ENCODE measurements at regions not wholly inside any gene's neighbourhood (a gene's known extent, or its start where the extent isn't known, plus 50 kb on each side); places are given as distances from the start of the nearest gene placed in this dataset.

- no peak overlapping the region for H4K5ac ChIP-seq (ENCODE audit: insufficient read length, low read depth, low read length)
- no peaks in the 10 kb centered on the region for H3K23me2 ChIP-seq (ENCODE audit: low read depth, low read length)
- no peak overlapping the region for H3K14ac ChIP-seq (ENCODE audit: insufficient read length)
- no peak overlapping the region for H2BK12ac ChIP-seq (ENCODE audit: low read depth, low read length)
- H2BK20ac ChIP-seq (ENCODE audit: low read length), result no peak overlapping the region
- no peak overlapping the region for H3K56ac ChIP-seq (replicated peaks; ENCODE audit: insufficient read length, low read depth, low read length)
- no peak overlapping the region for H2BK5ac ChIP-seq (ENCODE audit: low read depth, low read length)
- H3K36me3 ChIP-seq (ENCODE audit: control insufficient read depth in 2 of 4, insufficient read depth in 4 of 4, low read length in 3 of 4), result peaks cover 0 to 4% (median 0%) of the 10 kb centered on the region in 4 experiments; a peak in 1 of 8 replicates
- no peak overlapping the region for H2AFZ ChIP-seq (ENCODE audit: low read length)
- H3K9me3 ChIP-seq (ENCODE audit: insufficient read depth in 2 of 2, low read depth in 1 of 2, low read length in 1 of 2), result peaks cover 19 to 30% of the 10 kb centered on the region in 2 experiments
- no peaks in the 10 kb centered on the region for H3K79me2 ChIP-seq (ENCODE audit: control insufficient read depth in 1 of 2, insufficient read depth in 2 of 2, low read length in 2 of 2)
- no peaks in the 10 kb centered on the region for H3K4me1 ChIP-seq (replicated peaks in 1 of 4; ENCODE audit: control insufficient read depth in 3 of 4, insufficient read depth in 4 of 4, low read length in 3 of 4)
- H3K27me3 ChIP-seq (replicated peaks in 1 of 4; ENCODE audit: control insufficient read depth in 3 of 4, extremely low read depth in 1 of 4, insufficient read depth in 3 of 4, low read length in 3 of 4), result no peaks in the 10 kb centered on the region
- no peak overlapping the region for H4K8ac ChIP-seq (ENCODE audit: extremely low read depth, insufficient read depth, low read length)
- no peak overlapping the region for H3K4me3 ChIP-seq (ENCODE audit: extremely low read depth in 1 of 4, insufficient read depth in 2 of 4, low read depth in 3 of 4, low read length in 4 of 4)
- H2AK5ac ChIP-seq (ENCODE audit: low read depth, low read length), result no peak overlapping the region
- FAIRE-seq (no peak), DNase-seq (ENCODE audit: low read depth in 1 of 2, low spot score in 2 of 2) (no peak)
- ChIA-PET CTCF (ENCODE audit: partially characterized antibody) (interaction anchor here (1.4 kb wide), 1 partner anchor 23 kb away, joined by 3 read pairs; no protein-coding TSS in a partner anchor), POLR2A (ENCODE audit: partially characterized antibody) (interaction anchor here (0.8 kb wide), 1 partner anchor 14 kb away, joined by 3 read pairs; no protein-coding TSS in a partner anchor)
- H3K27ac ChIP-seq (ENCODE audit: low read depth, low read length), result no peak overlapping the region
- 89% methylated on average over 1 of the region's 1 CpG; no CpG with 5 or more reads in 1 of the 2 experiments for WGBS, 2 experiments (ENCODE audit: extremely low coverage in 1 of 2, insufficient coverage in 1 of 2, insufficient read length in 1 of 2, insufficient replicate concordance in 2 of 2, low coverage in 1 of 2, low lambda C conversion rate in 2 of 2, missing lambda C conversion rate in 1 of 2)
- no peaks in the 10 kb centered on the region for H4K20me1 ChIP-seq (replicated peaks in 1 of 2; ENCODE audit: control insufficient read depth in 1 of 2, insufficient read depth in 2 of 2, low read length in 2 of 2)
- no peak overlapping the region for H2BK15ac ChIP-seq (ENCODE audit: low read length)
- no peak overlapping the region for H2BK120ac ChIP-seq (replicated peaks; ENCODE audit: low read depth, low read length)
- H3K9ac ChIP-seq (replicated peaks in 1 of 4; ENCODE audit: extremely low read depth in 1 of 4, low read depth in 3 of 4, low read length in 3 of 4), result no peak overlapping the region
- H4K91ac ChIP-seq (replicated peaks; ENCODE audit: insufficient read length, low read length), result no peak overlapping the region
- H3K4ac ChIP-seq (replicated peaks; ENCODE audit: insufficient read length, low read depth, low read length), result no peak overlapping the region
- H3K23ac ChIP-seq (ENCODE audit: insufficient read length), result no peak overlapping the region
- no peak overlapping the region for H3K18ac ChIP-seq (ENCODE audit: extremely low read depth, low read length)
- H3K79me1 ChIP-seq (ENCODE audit: low read depth, low read length), result no peaks in the 10 kb centered on the region
- H3K4me2 ChIP-seq (ENCODE audit: insufficient read depth in 1 of 2, low read depth in 2 of 2, low read length in 2 of 2), result no peak overlapping the region
- TF ChIP-seq RXRA (IDR thresholded peaks at IDR 0.05; ENCODE audit: insufficient read depth, low read depth, low read length) (no peak), USF2 (IDR thresholded peaks at IDR 0.05; ENCODE audit: low read length) (no peak), CBX8 (IDR thresholded peaks at IDR 0.05; ENCODE audit: borderline replicate concordance, low read depth, low read length) (no peak), RNF2 (IDR thresholded peaks at IDR 0.05; ENCODE audit: borderline replicate concordance, low read depth, low read length, missing control alignments, poor library complexity, severe bottlenecking) (no peak), CTBP2 (IDR thresholded peaks at IDR 0.05; ENCODE audit: borderline replicate concordance, insufficient read depth, insufficient read length, low read length) (no peak), TAF1 (IDR thresholded peaks at IDR 0.05; ENCODE audit: low read depth, low read length) (no peak), RAD21 (IDR thresholded peaks at IDR 0.05 in 1 of 2, conservative IDR thresholded peaks at IDR 0.05 in 1 of 2; ENCODE audit: low read depth in 2 of 2, low read length in 2 of 2) (no peak), MAX (IDR thresholded peaks at IDR 0.05) (no peak), SRF (IDR thresholded peaks at IDR 0.05; ENCODE audit: low read depth, low read length) (no peak), GTF2F1 (IDR thresholded peaks at IDR 0.05; ENCODE audit: borderline replicate concordance, low read depth, low read length) (no peak), BRCA1 (IDR thresholded peaks at IDR 0.05; ENCODE audit: low read depth, low read length) (no peak)
Observed at GRCh38 chr3:146359841-146360240, 108.9 kb upstream of the PLSCR4 start.
